ENCODE measurements at regions not wholly inside any gene's neighbourhood (a gene's known extent, or its start where the extent isn't known, plus 50 kb on each side); places are given as distances from the start of the nearest gene placed in this dataset.

DNA sequence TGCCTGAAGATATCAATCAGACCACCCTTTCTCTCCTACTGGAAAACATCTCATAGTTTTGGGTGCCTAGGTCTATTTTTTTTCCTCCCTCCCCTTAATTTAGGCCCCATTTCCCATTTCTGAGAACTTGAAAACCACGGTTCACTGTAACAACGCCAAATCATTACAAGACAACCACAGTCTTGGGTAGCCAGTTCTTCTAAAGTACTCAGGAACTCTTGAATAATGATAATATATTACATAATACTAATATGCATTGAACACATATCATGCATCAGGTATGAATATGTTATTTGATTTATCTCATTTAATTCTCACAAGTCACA lies 185.1 kb upstream of the ADO start:
- TF ChIP-seq, protein P1, sequence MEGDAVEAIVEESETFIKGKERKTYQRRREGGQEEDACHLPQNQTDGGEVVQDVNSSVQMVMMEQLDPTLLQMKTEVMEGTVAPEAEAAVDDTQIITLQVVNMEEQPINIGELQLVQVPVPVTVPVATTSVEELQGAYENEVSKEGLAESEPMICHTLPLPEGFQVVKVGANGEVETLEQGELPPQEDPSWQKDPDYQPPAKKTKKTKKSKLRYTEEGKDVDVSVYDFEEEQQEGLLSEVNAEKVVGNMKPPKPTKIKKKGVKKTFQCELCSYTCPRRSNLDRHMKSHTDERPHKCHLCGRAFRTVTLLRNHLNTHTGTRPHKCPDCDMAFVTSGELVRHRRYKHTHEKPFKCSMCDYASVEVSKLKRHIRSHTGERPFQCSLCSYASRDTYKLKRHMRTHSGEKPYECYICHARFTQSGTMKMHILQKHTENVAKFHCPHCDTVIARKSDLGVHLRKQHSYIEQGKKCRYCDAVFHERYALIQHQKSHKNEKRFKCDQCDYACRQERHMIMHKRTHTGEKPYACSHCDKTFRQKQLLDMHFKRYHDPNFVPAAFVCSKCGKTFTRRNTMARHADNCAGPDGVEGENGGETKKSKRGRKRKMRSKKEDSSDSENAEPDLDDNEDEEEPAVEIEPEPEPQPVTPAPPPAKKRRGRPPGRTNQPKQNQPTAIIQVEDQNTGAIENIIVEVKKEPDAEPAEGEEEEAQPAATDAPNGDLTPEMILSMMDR (IDR thresholded peaks at IDR 0.05; ENCODE audit: borderline replicate concordance, control extremely low read depth, extremely low read depth, insufficient read depth, missing control alignments) = no peak
- in situ Hi-C loops (cut with MboI; ENCODE audit: low sequenced_read_pairs, unreplicated experiment) = loop anchor here (5.0 kb wide), 1 partner anchor 188 kb away; no protein-coding TSS in a partner anchor
- no peak for DNase-seq (ENCODE audit: low spot score)

DNA sequence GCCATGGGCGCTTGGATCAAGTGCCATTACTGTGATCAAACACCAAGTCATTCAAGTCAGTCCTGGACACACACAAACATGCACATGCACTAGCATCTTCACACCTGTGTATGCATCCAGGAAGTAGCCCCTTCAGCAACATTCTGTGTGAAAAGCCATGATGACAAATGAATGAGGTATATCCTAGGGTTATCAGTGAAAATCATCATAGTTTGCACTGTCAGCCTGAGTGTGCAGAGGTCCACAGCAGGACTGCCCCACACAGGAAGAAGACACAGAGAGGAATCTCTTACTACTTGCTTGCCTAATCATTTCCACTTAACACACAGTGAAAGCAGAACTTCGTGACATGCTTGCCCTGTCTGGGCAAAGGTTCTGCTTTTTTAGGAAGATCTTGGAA lies 184.0 kb upstream of the ADO start:
- in situ Hi-C loops (cut with MboI; ENCODE audit: low sequenced_read_pairs, unreplicated experiment) = no loop called here
- DNase-seq (ENCODE audit: low spot score) = no peak
- TF ChIP-seq, protein P1 (IDR thresholded peaks at IDR 0.05; ENCODE audit: borderline replicate concordance, control extremely low read depth, extremely low read depth, insufficient read depth, missing control alignments) = no peak

DNA sequence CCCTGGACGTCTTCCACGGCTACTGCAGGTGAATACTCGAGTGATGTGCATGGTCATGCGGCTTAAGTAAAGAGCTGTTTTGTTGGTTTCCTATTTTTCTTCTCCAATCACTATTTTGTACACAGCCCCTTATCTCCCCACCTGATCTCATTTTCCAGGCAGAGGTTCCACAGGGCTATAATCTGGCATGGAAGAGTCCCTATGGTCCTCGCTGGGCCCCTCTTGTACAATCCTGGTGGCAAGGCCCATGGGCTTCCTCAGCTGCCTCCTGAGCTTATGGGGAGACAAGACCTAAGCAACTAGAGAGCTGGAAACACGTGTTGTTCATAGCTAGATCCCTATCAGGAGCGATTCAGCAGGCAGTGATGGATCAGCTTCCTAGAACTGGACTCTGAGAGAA lies 181.3 kb upstream of the ADO start:
- TF ChIP-seq, protein P1 (IDR thresholded peaks at IDR 0.05; ENCODE audit: borderline replicate concordance, control extremely low read depth, extremely low read depth, insufficient read depth, missing control alignments) = no peak
- in situ Hi-C loops (cut with MboI; ENCODE audit: low sequenced_read_pairs, unreplicated experiment) = no loop called here
- no peak for DNase-seq (ENCODE audit: low spot score)

DNA sequence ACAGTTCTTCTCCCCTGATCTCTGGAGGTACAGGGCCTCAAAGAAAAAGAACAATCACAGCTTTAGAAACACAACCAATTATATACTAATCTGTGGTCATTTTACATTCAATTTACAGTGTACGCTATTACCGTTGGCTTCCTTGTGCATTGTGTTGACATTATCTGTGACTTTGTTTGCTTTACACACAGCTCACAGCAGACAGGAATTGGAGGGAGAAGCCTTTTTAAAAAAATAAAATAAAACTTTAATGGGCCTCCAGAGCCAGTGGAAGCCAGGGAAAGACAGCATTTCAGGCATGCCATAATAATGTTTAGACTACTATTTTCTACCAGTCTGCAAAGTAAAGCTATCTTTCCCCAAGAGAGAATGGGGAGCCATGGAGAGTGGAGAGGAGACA lies 179.0 kb upstream of the ADO start:
- TF ChIP-seq, protein P1 (IDR thresholded peaks at IDR 0.05; ENCODE audit: borderline replicate concordance, control extremely low read depth, extremely low read depth, insufficient read depth, missing control alignments) = no peak
- no peak for DNase-seq (ENCODE audit: low spot score)
- in situ Hi-C loops (cut with MboI; ENCODE audit: low sequenced_read_pairs, unreplicated experiment) = no loop called here

GRCh38 chr10:62626079-62626478 lies 178.4 kb upstream of the ADO start:
- DNase-seq (ENCODE audit: low spot score) = no peak
- TF ChIP-seq, protein P1 (IDR thresholded peaks at IDR 0.05; ENCODE audit: borderline replicate concordance, control extremely low read depth, extremely low read depth, insufficient read depth, missing control alignments) = no peak
- in situ Hi-C loops (cut with MboI; ENCODE audit: low sequenced_read_pairs, unreplicated experiment) = no loop called here

DNA sequence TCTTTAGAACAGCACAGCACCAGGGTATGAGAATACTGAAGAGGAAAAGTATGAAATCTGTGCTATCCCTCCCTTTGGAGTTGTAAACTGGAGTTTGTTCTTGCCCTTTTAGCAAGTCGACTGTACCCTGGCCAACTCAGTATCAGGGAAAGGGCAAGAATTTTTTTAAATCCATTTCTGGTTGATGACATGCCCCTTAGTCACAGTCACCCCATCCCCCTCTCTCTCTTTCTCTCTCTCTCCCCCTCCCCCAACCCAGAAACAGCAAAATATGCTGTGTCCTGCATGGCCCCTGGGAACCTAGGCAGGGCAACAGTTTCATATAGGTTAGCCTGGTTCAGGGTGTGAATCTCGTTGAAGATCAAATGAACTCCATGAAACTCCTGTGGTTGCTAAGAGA lies 177.7 kb upstream of the ADO start:
- TF ChIP-seq, protein P1 (IDR thresholded peaks at IDR 0.05; ENCODE audit: borderline replicate concordance, control extremely low read depth, extremely low read depth, insufficient read depth, missing control alignments) = no peak
- in situ Hi-C loops (cut with MboI; ENCODE audit: low sequenced_read_pairs, unreplicated experiment) = no loop called here
- no peak for DNase-seq (ENCODE audit: low spot score)

GRCh38 chr10:62627983-62628382 lies 176.5 kb upstream of the ADO start:
- DNase-seq (ENCODE audit: low spot score) = no peak
- in situ Hi-C loops (cut with MboI; ENCODE audit: low sequenced_read_pairs, unreplicated experiment) = no loop called here
- TF ChIP-seq, protein P1 (IDR thresholded peaks at IDR 0.05; ENCODE audit: borderline replicate concordance, control extremely low read depth, extremely low read depth, insufficient read depth, missing control alignments) = no peak
